Endodermal cell (in vitro differentiated cells): ENCODE measurements at regions not wholly inside any gene's neighbourhood (a gene's known extent, or its start where the extent isn't known, plus 50 kb on each side); places are given as distances from the start of the nearest gene placed in this dataset.

Source experiments
- DNase-seq: peaks from one replicate; pipeline ENCODE4 v3.0.0-alpha.2; 2017
- H3K27ac ChIP-seq: 2 replicates; pipeline ENCODE4 v1.5.1; 2013; ENCODE audit warnings: mild to moderate bottlenecking, low read depth, low read length, moderate library complexity
- H3K27me3 ChIP-seq: 2 replicates; pipeline ENCODE4 v1.6.1; 2013; ENCODE audit warnings: mild to moderate bottlenecking, low read length, moderate library complexity; ENCODE audit not compliant: insufficient read depth, control insufficient read depth, poor library complexity, severe bottlenecking
- H3K36me3 ChIP-seq: 2 replicates; pipeline ENCODE4 v1.7.0; 2013; ENCODE audit warnings: mild to moderate bottlenecking, low read length, moderate library complexity; ENCODE audit not compliant: control insufficient read depth, insufficient read depth
- H3K4me1 ChIP-seq: one replicate; pipeline ENCODE4 v1.7.0; 2013; ENCODE audit warnings: low read length; ENCODE audit not compliant: control insufficient read depth, insufficient read depth
- H3K4me3 ChIP-seq: 2 replicates; pipeline ENCODE4 v1.5.1; 2013; ENCODE audit warnings: mild to moderate bottlenecking, low read length, moderate library complexity
- H3K9ac ChIP-seq: 2 replicates; pipeline ENCODE4 v1.6.1; 2013; ENCODE audit warnings: mild to moderate bottlenecking, low read length, moderate library complexity; ENCODE audit not compliant: poor library complexity, severe bottlenecking; ENCODE audit errors: extremely low read depth
- H3K9me3 ChIP-seq: 2 replicates; pipeline ENCODE4 v1.6.1; 2013; ENCODE audit warnings: mild to moderate bottlenecking, low read length, moderate library complexity; ENCODE audit not compliant: control insufficient read depth
- H3K27ac Mint-ChIP-seq: 2 replicates; pipeline ENCODE4 v1.8.0; 2020; ENCODE audit warnings: mixed read lengths
- H3K27me3 Mint-ChIP-seq: 2 replicates; pipeline ENCODE4 v1.8.0; 2021; ENCODE audit warnings: mild to moderate bottlenecking, mixed read lengths; ENCODE audit not compliant: insufficient read depth
- H3K36me3 Mint-ChIP-seq: 2 replicates; pipeline ENCODE4 v1.8.0; 2020; ENCODE audit warnings: low read depth, mixed read lengths
- H3K4me1 Mint-ChIP-seq: 2 replicates; pipeline ENCODE4 v1.8.0; 2020; ENCODE audit warnings: mixed read lengths
- H3K4me3 Mint-ChIP-seq: 2 replicates; pipeline ENCODE4 v1.8.0; 2020; ENCODE audit warnings: mild to moderate bottlenecking, moderate library complexity, mixed read lengths
- H3K9me3 Mint-ChIP-seq: 2 replicates; pipeline ENCODE4 v1.8.0; 2020; ENCODE audit warnings: mild to moderate bottlenecking, mixed read lengths
- CTCF ChIP-seq: fragments of 200-600 bp; sonication (generic); conservative IDR thresholded peaks from 2 replicates; pipeline ENCODE4 v1.5.0; 2021; ENCODE audit warnings: antibody characterized with exemption, mild to moderate bottlenecking
- WGBS, 2 experiments: methylation state at CpG; one replicate each; pipeline versions ENCODE4 v1.1.5 to v1.1.7; 2013; ENCODE audit warnings: missing lambda C conversion rate in 2 of 2, mixed read lengths in 1 of 2; ENCODE audit not compliant: insufficient coverage in 1 of 2, insufficient read length in 1 of 2; 5-methylcytosine and 5-hydroxymethylcytosine counted together

DNA sequence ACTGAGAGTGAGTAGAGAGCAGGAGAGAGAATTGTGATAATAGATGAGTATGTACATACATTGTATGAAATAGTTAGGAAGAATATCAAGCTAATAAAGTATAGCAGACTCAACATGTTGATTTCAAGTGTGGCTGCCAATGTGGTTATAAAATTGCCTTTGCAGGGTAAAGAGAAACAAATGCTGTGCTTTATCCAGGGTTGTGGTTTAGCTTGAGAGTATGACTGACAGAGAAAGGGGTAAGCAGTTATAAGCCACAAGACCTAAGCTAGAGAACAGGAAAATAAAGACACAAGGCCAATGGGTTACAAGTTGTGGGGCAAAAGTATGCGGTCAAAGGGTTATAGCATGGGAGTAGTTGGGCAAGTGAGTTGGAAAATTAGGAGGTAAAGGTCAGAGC, 1217.5 kb downstream of the DIAPH3 start:
- Histone ChIP-seq H3K27ac (no peak overlapping the region), H3K9me3 (peaks cover 23% of the 10 kb centered on the region), H3K36me3 (no peaks in the 10 kb centered on the region), H3K9ac (no peak overlapping the region), H3K4me3 (no peak overlapping the region), H3K27me3 (no peaks in the 10 kb centered on the region), H3K4me1 (no peaks in the 10 kb centered on the region)
- H3K27me3 Mint-ChIP-seq, result no peaks in the 10 kb centered on the region
- DNase-seq, result no peak
- H3K4me1 Mint-ChIP-seq, result no peaks in the 10 kb centered on the region
- TF ChIP-seq CTCF, result no peak
- 96 to 100% methylated on average over 1 of the region's 1 CpG for WGBS, 2 experiments
- no peak overlapping the region for H3K4me3 Mint-ChIP-seq
- H3K27ac Mint-ChIP-seq, result no peak overlapping the region
- peaks cover 36% of the 10 kb centered on the region for H3K9me3 Mint-ChIP-seq
- peaks cover 5% of the 10 kb centered on the region for H3K36me3 Mint-ChIP-seq

GRCh38 chr13:58949646-58950045, 1214.1 kb downstream of the DIAPH3 start:
- no peaks in the 10 kb centered on the region for H3K4me1 Mint-ChIP-seq
- no peaks in the 10 kb centered on the region for H3K27me3 Mint-ChIP-seq
- Histone ChIP-seq H3K4me3 (peak overlapping the region; percentile 14), H3K27me3 (no peaks in the 10 kb centered on the region), H3K4me1 (no peaks in the 10 kb centered on the region), H3K9ac (no peak overlapping the region), H3K27ac (no peak overlapping the region), H3K36me3 (no peaks in the 10 kb centered on the region), H3K9me3 (peaks cover 23% of the 10 kb centered on the region)
- peak; percentile 16 for TF ChIP-seq CTCF
- peaks cover 40% of the 10 kb centered on the region for H3K9me3 Mint-ChIP-seq
- H3K4me3 Mint-ChIP-seq, result no peak overlapping the region
- peak; percentile 72 for DNase-seq
- 93 to 99% methylated on average over 8 to 9 of the region's 9 CpGs for WGBS, 2 experiments
- no peak overlapping the region for H3K27ac Mint-ChIP-seq
- peaks cover 5% of the 10 kb centered on the region for H3K36me3 Mint-ChIP-seq

DNA sequence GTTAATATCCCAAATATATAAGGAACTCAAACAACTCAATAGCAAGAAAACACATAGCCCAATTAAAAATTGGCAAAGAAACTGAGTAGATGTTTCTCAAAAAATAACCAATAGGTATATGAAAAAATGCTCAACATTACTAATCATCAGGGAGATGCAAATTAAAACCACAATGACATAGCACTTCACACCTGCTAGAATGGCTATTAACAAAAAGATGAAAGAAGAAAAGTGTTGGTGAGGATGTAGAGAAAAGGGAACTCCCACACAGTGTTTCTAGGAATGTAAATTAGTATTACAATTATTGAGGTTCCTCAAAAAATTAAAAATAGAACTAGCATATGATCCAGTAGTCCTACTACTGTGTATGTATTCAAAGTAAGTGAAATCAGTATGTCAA, 1212.8 kb downstream of the DIAPH3 start:
- no peak overlapping the region for H3K27ac ChIP-seq
- peaks cover 5% of the 10 kb centered on the region for H3K36me3 Mint-ChIP-seq
- peak overlapping the region; percentile 42 for H3K4me3 ChIP-seq
- no peaks in the 10 kb centered on the region for H3K36me3 ChIP-seq
- no peak overlapping the region for H3K9ac ChIP-seq
- no peaks in the 10 kb centered on the region for H3K4me1 Mint-ChIP-seq
- no peak for DNase-seq
- TF ChIP-seq CTCF, result no peak
- no peaks in the 10 kb centered on the region for H3K27me3 ChIP-seq
- H3K27me3 Mint-ChIP-seq, result no peaks in the 10 kb centered on the region
- H3K9me3 ChIP-seq, result peaks cover 23% of the 10 kb centered on the region
- H3K9me3 Mint-ChIP-seq, result peaks cover 40% of the 10 kb centered on the region
- no peak overlapping the region for H3K27ac Mint-ChIP-seq
- H3K4me3 Mint-ChIP-seq, result no peak overlapping the region
- no peaks in the 10 kb centered on the region for H3K4me1 ChIP-seq
